Activated naive CD8-positive, alpha-beta T cell treated with anti-CD3 and anti-CD28 coated beads, Interleukin-2, amount 50 U/mL, for 16 hours (primary cell): ENCODE measurements at regions not wholly inside any gene's neighbourhood (a gene's known extent, or its start where the extent isn't known, plus 50 kb on each side); places are given as distances from the start of the nearest gene placed in this dataset.

Experiments used
- DNase-seq: peaks from one replicate; pipeline ENCODE4 v3.0.0-alpha.2; 2020; ENCODE audit warnings: low read depth, low spot score

DNA sequence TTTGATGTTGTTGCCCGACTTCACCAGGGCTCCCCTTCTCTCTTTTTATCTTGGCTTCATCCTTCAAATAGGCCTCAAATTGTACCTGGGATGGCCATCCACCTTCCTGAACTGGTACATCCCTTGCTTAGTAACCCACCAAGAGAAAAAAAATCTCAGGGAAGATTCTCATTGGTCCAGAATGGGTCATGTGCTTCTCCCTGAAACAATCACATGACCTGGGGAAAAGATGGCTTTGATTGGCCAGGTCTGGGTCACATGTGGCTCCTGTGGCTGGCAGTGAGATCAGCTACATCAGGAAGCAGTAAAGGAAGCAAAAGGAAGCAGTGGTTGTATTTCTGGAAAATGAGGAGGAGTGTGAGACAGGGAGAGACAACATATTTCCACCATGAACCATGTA is 540.2 kb downstream of the MIAT start:
- DNase-seq: no peak

DNA sequence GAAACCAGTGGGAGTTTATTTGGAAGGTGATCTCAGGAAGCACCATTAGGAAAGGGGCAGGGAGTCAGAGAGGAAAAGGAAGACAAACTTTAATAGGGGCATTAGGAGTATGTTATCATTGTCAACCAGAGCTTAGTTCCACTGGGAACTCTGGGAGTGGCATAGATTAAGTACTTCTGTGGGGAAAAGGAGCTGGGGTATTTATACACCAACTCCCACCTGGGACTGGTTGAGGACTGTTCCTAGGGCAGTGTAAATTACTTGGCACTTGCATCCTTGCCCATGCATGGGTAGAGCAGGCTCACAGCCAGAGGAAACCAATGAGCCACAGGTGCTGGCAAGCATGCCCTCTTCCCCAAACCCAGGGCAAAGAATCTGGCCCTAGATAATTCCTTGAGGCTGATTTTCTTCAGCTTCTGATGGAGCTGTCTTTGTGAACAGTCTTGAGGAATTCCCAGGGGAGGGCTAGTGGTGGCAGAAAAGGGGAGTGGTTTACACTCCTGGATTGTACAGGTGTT is 541.2 kb downstream of the MIAT start:
- DNase-seq: no peak

DNA sequence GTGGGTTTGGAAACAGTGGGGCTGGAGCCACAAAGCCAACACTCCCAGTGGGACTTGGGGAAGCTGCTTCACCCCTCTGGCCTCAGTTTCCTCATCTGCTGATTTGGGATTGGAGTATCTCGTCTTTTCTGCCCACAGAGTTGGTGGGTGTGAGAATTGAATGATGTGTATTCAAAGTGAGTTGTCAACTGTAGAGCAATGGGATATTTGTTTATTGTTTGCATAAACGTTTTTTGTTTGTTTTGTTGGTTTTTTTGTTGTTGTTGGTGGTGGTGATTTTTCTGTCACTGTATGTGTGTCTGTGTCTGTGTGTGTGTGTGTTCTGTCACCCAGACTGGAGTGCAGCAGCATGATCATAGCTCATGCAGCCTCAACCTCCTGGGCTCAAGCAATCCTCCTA is 542.0 kb downstream of the MIAT start:
- no peak for DNase-seq

DNA sequence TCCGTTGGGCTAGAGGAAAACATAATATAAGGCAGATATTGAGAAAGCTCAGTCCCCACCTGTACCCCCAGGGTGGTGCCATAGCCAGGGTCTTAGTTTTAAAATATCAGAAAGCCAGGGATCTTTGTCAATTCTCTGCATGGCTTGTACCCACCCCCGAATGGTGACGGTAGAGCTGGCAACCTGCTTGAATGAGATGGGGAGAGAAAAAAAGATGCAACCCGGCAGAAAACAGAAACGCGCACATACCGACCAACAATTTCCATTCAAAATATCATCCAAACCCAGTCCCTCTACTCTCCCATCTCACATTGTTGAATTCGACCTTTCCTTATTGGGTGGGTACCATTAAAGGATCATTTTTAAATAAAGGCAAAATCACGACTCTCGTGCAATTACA is 543.9 kb downstream of the MIAT start:
- DNase-seq: no peak

DNA sequence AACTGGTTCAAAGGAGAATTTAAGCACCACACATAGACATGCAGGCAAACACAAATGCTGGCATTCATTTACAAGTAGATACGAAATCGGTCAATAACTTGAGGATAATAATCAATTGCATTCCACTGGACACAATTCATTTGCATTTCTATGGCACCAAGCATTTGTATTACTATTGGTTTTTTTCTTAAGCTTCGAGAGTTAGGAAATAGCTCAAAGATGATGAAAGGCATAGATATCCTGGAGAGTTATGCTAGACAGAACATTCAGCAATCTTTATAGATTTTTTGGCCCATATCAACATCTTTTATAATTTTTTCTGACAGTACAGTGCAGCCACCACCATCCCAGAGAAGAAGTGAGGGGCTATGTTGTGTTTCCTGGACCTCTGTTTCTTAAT is 544.4 kb downstream of the MIAT start:
- DNase-seq: no peak

DNA sequence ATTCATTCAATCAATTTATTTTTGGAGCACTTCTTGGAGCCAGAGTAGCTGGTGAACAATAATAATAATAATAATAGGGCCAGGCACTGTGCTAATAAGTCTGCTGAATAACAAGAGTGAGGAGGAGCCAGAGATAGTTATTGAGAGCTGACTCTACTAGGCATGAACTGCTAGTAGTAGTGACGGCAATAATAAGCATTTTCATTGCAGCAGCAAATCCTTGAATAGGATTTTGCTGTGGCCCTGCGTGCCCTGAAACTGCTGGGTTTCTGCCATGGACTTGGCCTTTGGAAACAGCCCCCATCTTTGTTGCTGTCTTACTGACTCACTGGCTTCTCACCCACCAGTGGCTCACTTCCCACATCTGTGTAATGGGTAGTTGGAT is 545.9 kb downstream of the MIAT start:
- no peak for DNase-seq

DNA sequence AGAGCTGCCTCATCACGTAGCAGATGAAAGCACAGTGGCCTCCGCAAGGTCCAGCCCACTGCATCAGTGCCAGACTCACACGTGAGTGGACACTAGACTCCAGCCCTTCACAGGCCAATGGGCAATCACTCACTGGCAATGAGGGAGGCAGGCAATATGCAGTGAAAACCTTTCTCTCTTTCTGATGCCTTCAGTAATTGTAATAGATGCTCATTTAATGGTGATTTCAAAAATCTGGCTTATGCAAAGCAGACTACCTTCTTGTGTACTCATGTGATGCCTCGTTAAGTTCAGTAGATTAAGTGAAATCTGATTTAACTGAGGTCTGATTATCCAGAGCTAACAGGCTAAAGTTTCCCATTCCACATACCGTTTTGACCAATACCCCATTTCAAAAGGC is 546.9 kb downstream of the MIAT start:
- no peak for DNase-seq

DNA sequence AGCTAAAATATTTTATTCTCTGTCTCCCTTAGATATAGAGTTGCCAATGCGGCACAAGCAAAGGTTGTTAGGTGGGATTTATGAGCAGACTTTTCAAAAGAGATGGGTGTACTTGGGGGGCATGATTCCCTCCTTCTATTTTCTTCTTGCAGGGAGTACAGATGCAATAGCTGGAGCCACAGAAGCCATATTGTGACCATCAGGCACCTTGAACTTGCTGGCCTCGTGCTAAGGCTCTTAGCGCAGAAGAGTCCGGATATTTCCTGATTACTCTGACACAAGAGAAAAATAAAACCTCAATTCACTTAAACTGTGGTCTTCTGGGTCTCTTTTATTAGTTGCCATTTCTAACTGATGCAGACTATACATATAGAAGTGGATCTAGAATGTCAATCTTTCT is 547.4 kb downstream of the MIAT start:
- DNase-seq: no peak

DNA sequence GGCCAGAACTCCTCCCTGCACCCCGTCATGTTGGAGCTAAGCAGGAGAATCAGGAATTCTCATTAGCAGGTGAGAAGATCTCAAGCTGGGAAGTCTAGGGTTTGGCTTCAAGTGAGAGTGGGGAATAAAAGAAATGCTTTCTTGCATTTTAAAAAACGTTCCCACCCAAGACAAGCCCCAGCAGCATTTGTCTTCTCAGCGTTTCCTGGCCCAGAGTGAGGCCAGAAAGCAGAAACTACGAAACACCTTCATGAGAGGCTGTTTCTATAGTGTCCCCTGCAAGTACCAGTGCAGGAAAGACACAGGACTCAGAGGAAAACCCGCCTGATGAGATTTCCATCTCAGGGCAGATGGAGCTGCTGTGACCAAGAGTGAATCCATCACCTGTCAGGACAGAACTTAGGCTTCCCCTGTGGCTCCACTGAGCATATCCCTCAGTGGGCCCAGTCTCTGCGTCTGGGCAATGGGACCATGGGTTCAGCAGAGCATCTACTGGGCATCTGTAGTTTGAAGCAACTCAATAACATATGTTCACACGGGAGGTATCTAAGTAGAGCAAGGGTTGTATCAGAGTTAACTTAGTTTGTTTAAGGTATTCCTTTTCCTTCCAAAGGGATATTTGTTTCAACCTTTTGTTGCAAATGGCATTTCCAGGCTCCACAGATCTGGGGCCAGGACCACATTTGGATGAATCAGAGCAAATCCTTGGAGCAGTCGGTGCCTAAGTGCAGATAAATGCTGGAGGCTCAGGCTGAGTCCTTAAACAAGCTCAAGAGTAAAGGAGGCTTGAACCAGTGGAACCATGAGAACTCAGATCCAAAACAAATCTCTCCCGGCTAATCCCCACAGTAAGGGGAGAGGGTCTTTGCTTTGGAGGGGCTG is 548.3 kb downstream of the MIAT start:
- DNase-seq: no peak

DNA sequence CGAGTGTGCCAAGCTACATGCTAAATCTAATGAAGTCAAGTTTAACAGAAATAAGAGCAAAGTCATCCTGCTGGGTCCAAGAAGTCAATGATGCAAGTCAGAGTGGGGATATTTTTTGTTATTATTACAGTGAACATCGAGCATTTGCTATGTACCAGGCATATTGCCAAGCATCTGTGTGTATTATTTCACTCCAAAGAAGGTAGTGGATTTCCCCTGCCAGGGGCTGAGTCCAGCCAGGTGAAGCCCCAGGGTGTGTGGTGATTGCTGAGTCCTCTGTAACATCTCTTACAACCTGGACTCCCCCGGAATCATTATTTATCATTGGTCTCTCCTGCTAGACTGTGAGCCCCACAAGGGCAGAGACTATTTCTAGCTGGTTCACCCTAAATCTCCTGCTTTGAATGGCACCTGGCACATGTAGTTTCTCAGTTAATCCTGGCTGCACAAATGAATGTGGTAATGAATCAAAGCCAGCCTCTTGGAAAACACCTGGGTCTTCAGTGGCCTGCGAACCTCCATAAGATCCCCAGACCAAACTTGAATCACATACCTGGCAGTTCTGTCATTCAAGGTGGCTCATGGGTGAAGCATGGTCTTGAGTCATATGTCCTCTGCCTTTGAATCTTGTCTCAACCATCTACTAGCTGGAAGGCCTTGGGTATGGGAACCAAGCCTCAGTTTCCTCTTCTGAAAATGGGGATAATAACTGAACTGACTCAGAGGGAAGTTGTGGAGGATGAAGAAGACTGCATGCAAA is 549.2 kb downstream of the MIAT start:
- no peak for DNase-seq

DNA sequence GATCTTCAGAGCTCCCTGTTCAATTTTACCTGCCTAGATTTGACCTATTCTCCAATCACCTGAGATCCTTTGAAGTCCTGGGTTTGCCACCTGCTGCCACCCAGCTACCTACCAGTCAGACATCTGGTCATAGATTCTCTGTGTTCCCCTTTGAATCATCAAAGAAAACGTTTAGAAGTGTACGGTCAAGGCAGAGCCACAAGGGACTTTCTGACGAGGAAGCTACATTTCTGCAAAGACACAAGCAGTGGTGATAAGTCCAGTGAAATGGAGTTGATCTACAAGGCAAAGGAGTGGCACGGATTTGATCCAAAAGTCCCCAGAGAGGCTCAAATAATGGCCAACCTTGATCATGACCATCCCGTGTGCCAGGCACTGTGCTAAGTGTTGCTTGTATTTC is 549.9 kb downstream of the MIAT start:
- DNase-seq: no peak

DNA sequence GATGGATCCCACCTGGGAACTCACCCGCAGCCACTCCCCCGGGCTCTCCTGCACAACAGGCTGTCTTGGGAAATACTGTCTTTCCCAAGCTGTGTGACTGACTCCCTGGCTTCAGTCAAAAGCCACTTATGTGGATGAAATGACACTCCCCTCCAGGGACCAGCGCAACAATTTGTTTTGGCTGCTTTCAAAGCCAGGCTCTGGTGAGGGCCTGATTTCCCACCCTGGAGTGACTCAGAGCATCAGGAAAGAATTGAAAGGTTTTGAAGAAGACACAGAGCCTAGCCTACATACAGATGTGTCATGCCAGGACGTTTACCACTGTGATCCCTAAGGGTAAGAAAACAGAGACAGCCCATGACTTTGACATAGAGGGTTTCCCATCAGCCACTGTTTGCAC is 550.5 kb downstream of the MIAT start:
- DNase-seq: no peak

DNA sequence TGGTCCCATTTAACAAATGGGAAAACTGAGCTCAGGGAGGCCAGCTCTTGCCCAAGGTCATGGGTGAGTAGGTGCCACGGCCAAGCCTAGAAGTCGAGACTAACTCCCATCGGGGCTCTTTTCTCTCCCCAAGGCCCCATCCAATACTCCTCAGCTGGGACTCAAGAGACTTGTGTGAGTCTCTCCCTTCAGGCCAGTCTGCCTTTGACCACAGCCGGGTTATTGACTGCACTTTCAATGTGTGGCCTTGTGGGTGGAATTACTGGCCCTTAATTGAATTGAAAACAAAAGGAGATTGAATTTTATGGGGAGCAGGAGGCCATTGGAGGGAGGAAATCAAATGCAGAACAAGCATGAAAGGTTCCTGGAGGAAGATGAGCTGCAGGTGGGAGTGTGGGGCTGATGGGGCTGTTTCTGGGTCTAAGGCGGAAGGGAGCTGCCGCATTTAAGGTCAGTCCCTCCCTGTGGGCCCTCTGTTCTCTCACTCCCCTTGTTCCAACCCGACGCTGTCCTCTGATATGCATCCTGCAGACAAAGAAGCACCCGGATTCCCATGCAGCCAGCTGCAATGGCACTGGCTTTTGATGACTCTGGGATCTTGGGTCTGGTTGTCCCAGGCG is 552.8 kb downstream of the MIAT start:
- DNase-seq: no peak

DNA sequence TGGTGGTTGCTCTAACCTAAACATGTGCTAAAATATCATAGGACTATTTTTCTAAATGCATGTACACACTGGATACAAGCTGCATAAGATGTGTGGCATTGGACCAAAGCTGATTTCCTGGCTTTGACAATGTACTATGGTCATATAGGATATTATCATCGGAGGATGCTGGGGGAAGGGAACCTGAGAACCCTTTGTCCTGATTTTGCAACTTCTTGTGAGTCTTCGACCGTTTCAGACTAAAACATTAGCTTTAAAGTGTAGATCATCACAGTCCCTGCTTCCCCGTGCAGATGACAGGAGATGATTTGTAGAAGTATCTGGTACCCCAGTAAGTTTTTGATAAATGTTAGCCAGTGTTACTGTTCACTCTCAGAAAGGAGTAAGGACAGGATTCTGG is 554.7 kb downstream of the MIAT start:
- DNase-seq: no peak

DNA sequence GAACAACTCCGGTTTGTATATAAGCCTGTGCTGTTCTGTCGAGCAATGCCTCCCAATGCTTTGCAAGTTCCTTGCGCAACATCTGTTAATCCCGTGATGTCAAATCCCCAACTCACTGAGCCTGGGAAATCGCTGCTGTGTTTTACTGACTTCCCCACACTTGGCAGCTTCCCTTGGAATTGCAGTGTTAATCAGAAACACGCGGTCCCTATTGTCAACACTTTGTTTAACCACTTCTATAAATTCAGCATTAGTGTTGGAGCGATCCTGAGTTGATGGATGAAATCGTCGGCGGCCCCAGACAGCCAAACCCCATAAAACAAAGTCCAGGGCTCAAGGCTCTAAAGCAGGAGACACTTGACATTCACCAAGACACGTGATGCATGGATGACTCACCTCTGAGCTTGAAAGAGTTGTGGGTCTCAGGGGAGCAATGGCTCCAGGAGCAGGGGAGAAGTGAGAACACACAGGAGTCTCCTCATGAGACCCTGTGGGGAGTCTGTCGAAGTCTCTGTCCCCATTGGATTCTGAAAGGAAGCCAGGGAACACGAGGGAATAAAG is 555.3 kb downstream of the MIAT start:
- DNase-seq: no peak

DNA sequence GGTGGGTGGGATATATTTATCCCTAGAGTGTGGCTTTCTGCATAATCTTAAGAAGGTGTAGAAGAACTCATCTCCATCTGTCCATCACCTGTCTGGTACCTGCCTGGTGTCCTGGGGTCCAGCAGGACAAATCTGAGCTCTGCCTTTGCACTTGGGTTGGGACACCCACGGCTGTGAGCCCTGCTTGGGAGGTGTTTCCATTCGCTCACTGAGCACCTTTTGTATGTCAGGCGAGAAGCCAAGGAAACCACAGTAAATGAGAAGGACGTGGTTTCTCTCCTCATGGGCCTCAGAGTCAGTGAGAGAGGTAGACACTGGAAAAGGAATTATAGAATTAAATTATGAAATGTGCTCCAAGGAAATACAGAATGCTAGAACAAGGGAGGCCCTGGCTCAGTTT is 555.9 kb downstream of the MIAT start:
- no peak for DNase-seq

DNA sequence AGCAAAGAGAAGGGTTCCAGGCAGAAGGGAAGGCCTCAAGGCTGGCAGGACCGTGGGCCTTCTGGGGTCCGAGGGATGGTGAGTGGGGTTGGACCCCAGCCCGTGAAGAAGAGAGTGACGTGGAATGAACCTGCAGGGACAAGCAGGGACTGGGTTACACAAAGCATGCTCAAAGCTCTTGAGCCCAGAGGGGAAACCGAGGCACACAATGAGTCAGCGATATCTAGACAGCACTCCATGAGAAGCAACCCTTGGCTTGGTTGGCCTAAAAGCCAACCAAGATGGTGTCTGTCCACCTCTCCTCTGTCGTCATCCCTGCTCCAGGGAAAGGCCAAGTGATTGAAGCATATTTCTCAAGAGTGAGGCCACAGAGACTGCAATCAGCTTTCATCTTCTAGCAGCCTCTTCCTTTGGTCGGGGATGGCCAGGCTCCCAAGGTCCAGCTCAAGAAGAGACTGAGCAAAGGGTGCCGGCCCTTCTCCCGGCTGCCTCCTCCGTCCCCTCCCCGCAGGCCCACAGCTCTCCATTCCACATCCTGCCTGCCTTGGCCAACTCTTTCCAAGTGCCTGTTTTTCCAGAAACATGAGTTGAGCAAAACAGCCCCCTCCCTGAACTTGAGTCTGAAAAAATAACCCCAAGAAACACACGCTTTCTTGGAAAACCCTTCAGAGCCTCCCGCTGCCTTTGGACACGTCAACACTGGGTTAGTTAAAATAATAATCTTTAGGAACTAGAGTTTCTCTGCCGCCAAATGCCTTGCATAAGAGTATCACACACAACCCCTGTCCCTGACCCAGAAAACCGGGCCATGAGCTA is 556.6 kb downstream of the MIAT start:
- no peak for DNase-seq

DNA sequence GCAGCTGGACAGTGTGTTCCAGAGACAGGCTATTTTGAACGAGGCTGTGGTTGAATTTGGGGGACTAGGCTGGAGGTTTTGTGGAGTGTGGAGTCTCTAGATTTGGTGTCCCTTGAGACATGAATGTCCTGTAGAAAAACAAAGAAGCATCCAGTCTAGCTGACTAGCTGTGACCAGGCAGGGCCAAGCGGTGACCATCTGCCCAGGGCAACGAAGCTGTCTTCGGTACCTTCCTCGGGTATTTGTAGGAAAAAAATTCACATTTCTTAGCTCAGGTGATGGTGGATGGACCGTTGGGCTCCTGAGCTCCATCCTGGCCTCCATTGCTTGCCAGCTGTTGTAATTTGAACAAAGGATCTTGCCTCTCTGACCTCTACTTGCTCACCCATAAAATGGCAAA is 557.3 kb downstream of the MIAT start:
- no peak for DNase-seq

DNA sequence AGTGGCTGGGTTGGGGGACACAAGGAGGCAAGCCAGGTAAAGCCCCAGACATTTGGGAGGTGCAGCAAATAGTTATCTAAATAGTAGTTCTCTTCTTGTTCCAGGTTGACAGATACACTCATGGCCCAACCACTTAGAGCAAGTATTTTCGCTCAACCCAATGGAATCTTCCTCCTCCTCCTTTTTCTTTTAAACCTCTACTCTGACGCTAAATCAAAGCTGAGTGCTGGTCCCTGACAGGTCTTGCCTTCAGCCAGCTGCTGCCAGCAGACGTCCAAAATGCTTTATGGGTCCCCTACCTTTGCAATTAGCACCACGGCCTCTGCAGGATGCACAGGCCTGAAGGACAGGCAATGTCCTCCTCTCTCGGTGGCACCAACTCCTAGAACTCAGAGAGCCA is 558.5 kb downstream of the MIAT start:
- no peak for DNase-seq

DNA sequence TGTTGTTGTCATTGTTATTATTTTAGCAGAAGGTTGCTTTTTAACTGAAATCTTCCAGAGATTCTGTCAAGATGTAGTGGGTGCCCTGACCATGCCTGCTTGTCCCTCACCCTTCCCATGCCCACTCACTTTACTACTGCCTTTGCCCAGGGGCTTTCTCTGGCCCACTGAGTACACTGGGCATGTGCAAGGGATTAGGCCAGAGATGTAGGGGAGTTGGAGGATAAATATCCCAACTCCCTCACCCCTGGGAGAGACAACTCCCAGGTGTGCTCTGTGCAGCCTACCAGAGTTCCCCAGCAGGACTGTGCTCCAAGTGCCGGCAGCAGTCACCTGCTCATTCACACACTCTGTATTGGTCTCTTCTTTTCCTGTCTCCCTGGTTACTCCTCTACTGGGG is 559.1 kb downstream of the MIAT start:
- DNase-seq: no peak

DNA sequence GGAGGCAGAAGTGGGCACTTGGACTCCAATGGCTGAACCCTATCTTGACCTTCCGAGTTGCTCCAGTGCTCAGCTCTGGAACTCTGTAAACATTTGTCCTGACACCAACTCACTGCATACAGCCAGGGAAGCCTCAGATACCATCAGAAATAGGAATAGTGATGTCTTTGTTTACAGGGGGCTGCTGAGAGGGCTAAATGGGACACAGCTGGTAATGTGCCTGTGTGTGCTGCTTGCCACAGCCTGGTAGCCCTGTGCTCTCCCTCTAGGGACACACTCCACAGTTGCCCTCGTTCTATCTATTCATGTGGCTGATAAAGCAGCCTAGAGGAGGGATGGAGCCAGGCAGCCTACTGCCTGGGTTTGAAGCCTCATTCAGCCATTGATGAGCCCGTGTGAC is 559.8 kb downstream of the MIAT start:
- no peak for DNase-seq
